Heart left ventricle (tissue), 16 donors: ENCODE measurements at regions not wholly inside any gene's neighbourhood (a gene's known extent, or its start where the extent isn't known, plus 50 kb on each side); places are given as distances from the start of the nearest gene placed in this dataset.

Experiments
- ATAC-seq, 4 donors: fragments of 200-7000 bp; cut with Tn5 transposase; one replicate each; pipeline ENCODE4 v1.9.1; 2020 to 2022; ENCODE audit warnings: moderate library complexity in 4 of 4, mild to moderate bottlenecking in 3 of 4, moderate number of reproducible peaks in 1 of 4
- DNase-seq, 5 donors: peaks; one replicate each; pipeline ENCODE4 v3.0.0-alpha.2; 2020
- H3K27ac ChIP-seq, 12 donors: fragments of 200-600 bp; sonication (generic) in 4 of 12; one replicate each; pipeline versions ENCODE4 v1.5.0 to v1.8.0; 2016 to 2022; ENCODE audit warnings: mild to moderate bottlenecking in 2 of 12
- H3K27me3 ChIP-seq, 9 donors: fragments of 200-600 bp; sonication (generic) in 2 of 9; one replicate each; pipeline versions ENCODE4 v1.5.1 to v1.8.0; 2016 to 2022; ENCODE audit warnings: mild to moderate bottlenecking in 3 of 9
- H3K36me3 ChIP-seq, 9 donors: fragments of 200-600 bp; sonication (generic) in 2 of 9; one replicate each; pipeline versions ENCODE4 v1.5.0 to v1.8.0; 2018 to 2022; ENCODE audit warnings: mild to moderate bottlenecking in 2 of 9
- H3K4me1 ChIP-seq, 12 donors: fragments of 200-600 bp; sonication (generic) in 4 of 12; one replicate each; pipeline versions ENCODE4 v1.5.0 to v1.8.0; 2016 to 2022; ENCODE audit warnings: mild to moderate bottlenecking in 3 of 12
- H3K4me3 ChIP-seq, 12 donors: fragments of 200-600 bp; sonication (generic) in 4 of 12; one replicate each; pipeline versions ENCODE4 v1.5.0 to v1.8.0; 2017 to 2022; ENCODE audit warnings: mild to moderate bottlenecking in 9 of 12, moderate library complexity in 4 of 12
- H3K9me3 ChIP-seq, 12 donors: fragments of 200-600 bp; sonication (generic) in 4 of 12; one replicate each; pipeline versions ENCODE4 v1.5.0 to v1.8.0; 2016 to 2022; ENCODE audit warnings: mild to moderate bottlenecking in 1 of 12
- POLR2A ChIP-seq, 2 donors: fragments of 450-650 bp; IDR thresholded peaks; one replicate each; pipeline ENCODE4 v1.6.1; 2017; ENCODE audit warnings: antibody characterized with exemption in 2 of 2, mild to moderate bottlenecking in 2 of 2, moderate library complexity in 2 of 2
- WGBS, 4 donors: extraction: QIAGEN DNeasy Blood & Tissue Kit in 2 of 4; methylation state at CpG; one replicate each; pipeline versions ENCODE4 v1.1.5 to v1.1.7; 2013 to 2018; 5-methylcytosine and 5-hydroxymethylcytosine counted together
- intact Hi-C, 10 donors: fragments of 100-400 bp; cut with DNase I; formaldehyde crosslinking; loops; one replicate each; pipeline versions ENCODE4 v1.11.1 to v1.14.2; 2022
- TF ChIP-seq, protein P1 (sequence below), 12 donors: fragments of 200-600 bp; sonication (generic) in 4 of 12; IDR thresholded peaks; one replicate each; pipeline versions ENCODE4 v1.5.0 to v1.8.0; 2018 to 2022; ENCODE audit warnings: antibody characterized with exemption in 12 of 12, mild to moderate bottlenecking in 5 of 12
- donor health status: ischemic (EF 13 %, LVEDD 7.1; RV severe dilation, severe dysfunction).
- donor health status: healthy with polysubstance abuse.
- donor health status: DM: no; HTN: yes; CAD: no.
- donor health status: DM: no; HTN: no; CAD: no.
- donor health status: ischemic (EF 25% LVEDD 6.9; RV normal size, moderate dysfunction).
- donor health status: ischemic (EF 25% LVEDD 5.7; RV mildly dilated, moderate dysfunction).
- donor health status: healthy.
- donor health status: DM: yes; HTN: yes; CAD: no.
- donor health status: ischemic (EF 35%, LVEDD 5.7; RV mildly dilated, moderate dysfunction).
- donor health status: nonischemic (EF 11% LVEDD 7.7; RV severe dilation, severe dysfunction).
- donor health status: DM: yes; HTN: yes; CAD: no.
- donor health status: PGD.
- donor health status: ischemic (EF 29% LVEDD 5.4; RV normal size, mild dysfunction).
- donor health status: nonischemic (EF 23%, LVEDD 6.1; RV moderate dilation, normal function).

DNA sequence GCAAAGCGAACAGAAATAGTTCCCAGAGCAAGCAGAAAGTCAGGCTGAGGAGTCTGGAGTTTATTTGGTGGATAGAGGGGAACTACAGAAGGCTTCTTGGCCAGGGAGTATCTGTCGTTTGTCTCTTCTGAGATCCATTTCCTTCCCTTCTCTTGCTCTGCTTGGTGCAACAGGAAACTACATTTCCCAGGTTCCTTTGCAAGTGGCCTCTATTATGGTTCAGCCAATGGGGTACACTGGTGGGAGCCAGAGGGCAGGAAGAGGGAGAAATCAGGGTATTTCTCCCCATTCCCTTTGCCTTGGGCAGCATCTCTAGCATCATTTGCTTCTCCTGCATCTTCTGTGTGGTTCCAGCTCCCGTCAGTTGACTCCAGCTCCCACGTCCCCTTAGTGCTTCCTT, 142.1 kb downstream of the BCOR start:
- Histone ChIP-seq H3K27ac (no peak overlapping the region), H3K9me3 (no peaks in the 10 kb centered on the region), H3K4me3 (no peak overlapping the region), H3K4me1 (peaks cover 0 to 19% (median 0%) of the 10 kb centered on the region in 12 donors), H3K27me3 (no peaks in the 10 kb centered on the region), H3K36me3 (no peaks in the 10 kb centered on the region)
- 58 to 82% (median 72%) methylated on average over 4 of the region's 4 CpGs for WGBS, 4 donors
- no peak for DNase-seq
- intact Hi-C loops: no loop called here
- ATAC-seq: no peak
- TF ChIP-seq, protein P1, sequence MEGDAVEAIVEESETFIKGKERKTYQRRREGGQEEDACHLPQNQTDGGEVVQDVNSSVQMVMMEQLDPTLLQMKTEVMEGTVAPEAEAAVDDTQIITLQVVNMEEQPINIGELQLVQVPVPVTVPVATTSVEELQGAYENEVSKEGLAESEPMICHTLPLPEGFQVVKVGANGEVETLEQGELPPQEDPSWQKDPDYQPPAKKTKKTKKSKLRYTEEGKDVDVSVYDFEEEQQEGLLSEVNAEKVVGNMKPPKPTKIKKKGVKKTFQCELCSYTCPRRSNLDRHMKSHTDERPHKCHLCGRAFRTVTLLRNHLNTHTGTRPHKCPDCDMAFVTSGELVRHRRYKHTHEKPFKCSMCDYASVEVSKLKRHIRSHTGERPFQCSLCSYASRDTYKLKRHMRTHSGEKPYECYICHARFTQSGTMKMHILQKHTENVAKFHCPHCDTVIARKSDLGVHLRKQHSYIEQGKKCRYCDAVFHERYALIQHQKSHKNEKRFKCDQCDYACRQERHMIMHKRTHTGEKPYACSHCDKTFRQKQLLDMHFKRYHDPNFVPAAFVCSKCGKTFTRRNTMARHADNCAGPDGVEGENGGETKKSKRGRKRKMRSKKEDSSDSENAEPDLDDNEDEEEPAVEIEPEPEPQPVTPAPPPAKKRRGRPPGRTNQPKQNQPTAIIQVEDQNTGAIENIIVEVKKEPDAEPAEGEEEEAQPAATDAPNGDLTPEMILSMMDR (IDR thresholded peaks at IDR 0.05): no peak
- TF ChIP-seq POLR2A (IDR thresholded peaks at IDR 0.05): no peak

DNA sequence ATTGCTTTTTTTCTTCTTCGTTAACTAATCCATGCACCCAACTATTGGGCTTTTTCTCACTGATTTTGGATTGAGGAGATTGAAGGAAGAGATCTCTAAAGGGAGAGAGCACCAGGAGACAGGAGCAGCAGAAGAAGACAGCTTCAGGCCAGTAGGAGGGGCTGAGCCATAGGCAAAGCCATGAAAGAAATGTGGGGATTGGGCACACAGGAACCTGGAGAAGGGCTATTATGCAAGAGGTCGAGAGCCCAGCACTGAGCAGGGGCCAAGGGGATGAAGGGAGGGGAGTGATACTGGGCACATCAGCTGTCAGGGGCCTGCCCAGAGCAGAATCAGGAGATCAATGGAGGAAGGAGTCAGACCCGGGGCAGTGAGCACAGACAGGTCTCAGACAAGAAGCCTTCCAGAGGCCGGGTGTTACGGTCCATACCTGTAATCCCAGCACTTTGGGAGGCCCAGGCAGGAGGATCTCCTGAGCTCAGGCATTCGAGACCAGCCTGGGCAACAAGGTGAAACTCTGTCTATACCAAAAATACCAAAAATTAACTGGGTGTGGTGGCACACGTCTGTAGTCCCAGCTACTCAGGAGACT, 140.9 kb downstream of the BCOR start:
- H3K27me3 ChIP-seq: no peaks in the 10 kb centered on the region
- peaks cover 0 to 19% (median 0%) of the 10 kb centered on the region in 12 donors for H3K4me1 ChIP-seq
- TF ChIP-seq, protein P1 (IDR thresholded peaks at IDR 0.05): no peak
- TF ChIP-seq POLR2A (IDR thresholded peaks at IDR 0.05): no peak
- WGBS, 4 donors: 77 to 96% (median 85%) methylated on average over 7 of the region's 7 CpGs
- H3K27ac ChIP-seq: no peak overlapping the region
- ATAC-seq (no peak), DNase-seq (no peak)
- intact Hi-C loops: no loop called here
- H3K36me3 ChIP-seq: no peaks in the 10 kb centered on the region
- H3K4me3 ChIP-seq: no peak overlapping the region
- H3K9me3 ChIP-seq: no peaks in the 10 kb centered on the region

DNA sequence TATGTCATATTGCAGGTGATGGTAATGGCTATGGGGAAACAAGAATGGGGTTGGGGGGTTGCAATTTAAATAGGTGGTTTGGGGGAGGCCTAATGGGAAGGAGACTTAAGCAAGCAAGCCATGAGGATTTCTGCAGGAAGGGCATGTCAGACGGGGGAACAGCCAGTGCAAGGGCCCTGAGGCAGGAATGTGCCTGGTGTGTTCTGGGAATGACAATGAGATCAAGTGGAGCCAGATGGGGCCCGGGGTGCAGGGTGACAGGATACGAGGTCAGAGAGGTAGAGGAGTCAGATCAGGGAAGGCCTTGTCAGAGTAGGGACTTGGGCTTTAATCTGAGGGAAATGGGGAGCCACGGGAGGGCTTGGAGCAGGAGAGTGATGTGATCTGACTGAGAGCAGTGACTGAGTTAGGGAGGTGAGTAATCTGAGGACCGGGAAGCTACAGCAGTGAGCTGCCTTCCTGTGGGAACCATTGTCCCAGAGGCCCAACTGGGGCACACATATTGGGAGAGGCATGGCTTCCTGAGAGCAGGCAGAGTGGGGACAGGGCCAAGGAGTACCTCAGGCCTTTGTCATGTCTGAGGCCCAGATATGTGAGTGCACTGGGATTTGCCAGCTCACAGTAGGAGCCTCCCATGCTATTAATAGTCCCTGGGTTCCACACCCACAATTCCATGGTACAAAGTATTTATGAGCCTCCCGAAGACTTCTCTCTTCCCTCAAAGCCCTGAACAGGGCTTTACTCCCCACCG, 139.8 kb downstream of the BCOR start:
- ATAC-seq (peak; percentile 71 to 90 (median 86)), DNase-seq (peak in 4 of 5 donors; percentile 18 to 78 (median 42))
- 67 to 70% (median 68%) methylated on average over 7 of the region's 7 CpGs for WGBS, 4 donors
- Histone ChIP-seq H3K4me3 (no peak overlapping the region), H3K4me1 (peaks cover 0 to 19% (median 0%) of the 10 kb centered on the region in 12 donors), H3K27me3 (peaks cover 0 to 3% (median 0%) of the 10 kb centered on the region in 9 donors), H3K9me3 (no peaks in the 10 kb centered on the region), H3K36me3 (no peaks in the 10 kb centered on the region), H3K27ac (peak overlapping the region in 2 of 12 donors; percentile 31 to 45)
- intact Hi-C loops: no loop called here
- no peak for TF ChIP-seq POLR2A (IDR thresholded peaks at IDR 0.05)
- TF ChIP-seq, protein P1 (IDR thresholded peaks at IDR 0.05): no peak

DNA sequence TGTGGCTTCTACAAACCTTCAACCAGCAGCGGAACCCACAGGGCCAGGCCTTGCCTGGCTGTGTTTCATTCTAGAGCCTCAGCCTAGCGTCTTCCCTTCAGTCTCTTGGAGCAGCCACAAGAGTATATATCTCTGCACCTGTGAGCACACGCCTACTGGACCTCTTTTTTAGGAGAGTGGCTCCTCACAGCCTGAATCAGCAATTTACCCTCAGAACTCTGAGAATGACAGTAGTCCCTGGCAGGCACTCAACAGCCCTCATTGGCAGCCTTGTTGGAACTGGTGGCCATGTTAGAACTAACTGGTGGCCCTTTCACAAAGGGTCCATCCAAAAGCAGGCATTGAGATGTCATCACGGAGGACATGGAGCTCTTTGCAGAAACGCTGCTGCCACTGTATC, 138.9 kb downstream of the BCOR start:
- intact Hi-C loops: no loop called here
- 81 to 97% (median 91%) methylated on average over 5 of the region's 5 CpGs for WGBS, 4 donors

More for the DNA sequence above, 138.9 kb downstream of the BCOR start:
- Histone ChIP-seq H3K4me1 (peaks cover 0 to 14% (median 0%) of the 10 kb centered on the region in 12 donors), H3K36me3 (no peaks in the 10 kb centered on the region), H3K4me3 (no peak overlapping the region), H3K27ac (peak overlapping the region in 2 of 12 donors; percentile 31 to 45), H3K27me3 (peaks cover 0 to 5% (median 0%) of the 10 kb centered on the region in 9 donors), H3K9me3 (no peaks in the 10 kb centered on the region)
- TF ChIP-seq, protein P1 (IDR thresholded peaks at IDR 0.05): no peak
- no peak for ATAC-seq
- no peak for DNase-seq
